ENCODE measurements at regions not wholly inside any gene's neighbourhood (a gene's known extent, or its start where the extent isn't known, plus 50 kb on each side); places are given as distances from the start of the nearest gene placed in this dataset.

GRCh38 chr3:154061001-154061370 lies 60.2 kb upstream of the ARHGEF26 start:
- no peak for DNase-seq (ENCODE audit: insufficient read length)
- TF ChIP-seq POLR2AphosphoS5 (IDR thresholded peaks at IDR 0.05; ENCODE audit: low read depth, low read length) (no peak), TAF1 (IDR thresholded peaks at IDR 0.05; ENCODE audit: borderline replicate concordance, low read depth, low read length) (no peak), POLR2A (IDR thresholded peaks at IDR 0.05; ENCODE audit: low read depth, low read length) (no peak)
- no peak for FAIRE-seq

- FAIRE-seq (no peak), DNase-seq (ENCODE audit: insufficient read length) (no peak)
- TF ChIP-seq POLR2AphosphoS5 (IDR thresholded peaks at IDR 0.05; ENCODE audit: low read depth, low read length) (no peak), TAF1 (IDR thresholded peaks at IDR 0.05; ENCODE audit: borderline replicate concordance, low read depth, low read length) (no peak), POLR2A (IDR thresholded peaks at IDR 0.05; ENCODE audit: low read depth, low read length) (no peak)
Measured at GRCh38 chr3:154062513-154062912, 58.7 kb upstream of the ARHGEF26 start.

- no peak for FAIRE-seq
- no peak for TF ChIP-seq POLR2AphosphoS5 (IDR thresholded peaks at IDR 0.05; ENCODE audit: low read depth, low read length)
- TF ChIP-seq TAF1 (IDR thresholded peaks at IDR 0.05; ENCODE audit: borderline replicate concordance, low read depth, low read length) = no peak
- TF ChIP-seq POLR2A (IDR thresholded peaks at IDR 0.05; ENCODE audit: low read depth, low read length) = no peak
- DNase-seq (ENCODE audit: insufficient read length) = no peak
Measured at GRCh38 chr3:154071146-154071545, 50.0 kb upstream of the ARHGEF26 start.
